Renal pelvis (tissue), 1 donor: ENCODE measurements at regions not wholly inside any gene's neighbourhood (a gene's known extent, or its start where the extent isn't known, plus 50 kb on each side); places are given as distances from the start of the nearest gene placed in this dataset.
"Not testable (repeated sequence)": the region's sequence is repeated elsewhere in the genome, so short reads cannot be mapped to it uniquely, and the experiment has no call there.

Experiments used
- DNase-seq: peaks from one replicate; pipeline ENCODE4 v3.0.0-alpha.2; 2013

DNA sequence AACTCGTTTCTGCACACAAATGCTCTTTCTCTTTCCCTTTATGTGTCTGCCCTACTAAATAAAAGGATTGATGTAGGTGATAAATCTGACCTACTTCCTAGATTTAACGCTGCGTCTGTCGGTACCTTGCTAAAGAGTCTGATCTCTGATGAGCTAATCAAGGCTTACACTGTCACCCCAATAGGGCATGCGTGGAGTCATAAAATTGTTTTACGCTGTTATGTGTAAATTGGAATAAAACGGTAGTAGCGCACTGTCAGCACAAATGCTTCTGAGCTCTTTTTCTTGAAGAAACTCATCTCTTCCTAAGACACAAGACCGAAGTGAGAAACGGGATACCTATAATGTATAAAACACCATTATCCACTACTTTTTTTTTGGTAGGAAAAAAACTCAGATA, 2106.3 kb upstream of the WWC1 start:
- no peak for DNase-seq

DNA sequence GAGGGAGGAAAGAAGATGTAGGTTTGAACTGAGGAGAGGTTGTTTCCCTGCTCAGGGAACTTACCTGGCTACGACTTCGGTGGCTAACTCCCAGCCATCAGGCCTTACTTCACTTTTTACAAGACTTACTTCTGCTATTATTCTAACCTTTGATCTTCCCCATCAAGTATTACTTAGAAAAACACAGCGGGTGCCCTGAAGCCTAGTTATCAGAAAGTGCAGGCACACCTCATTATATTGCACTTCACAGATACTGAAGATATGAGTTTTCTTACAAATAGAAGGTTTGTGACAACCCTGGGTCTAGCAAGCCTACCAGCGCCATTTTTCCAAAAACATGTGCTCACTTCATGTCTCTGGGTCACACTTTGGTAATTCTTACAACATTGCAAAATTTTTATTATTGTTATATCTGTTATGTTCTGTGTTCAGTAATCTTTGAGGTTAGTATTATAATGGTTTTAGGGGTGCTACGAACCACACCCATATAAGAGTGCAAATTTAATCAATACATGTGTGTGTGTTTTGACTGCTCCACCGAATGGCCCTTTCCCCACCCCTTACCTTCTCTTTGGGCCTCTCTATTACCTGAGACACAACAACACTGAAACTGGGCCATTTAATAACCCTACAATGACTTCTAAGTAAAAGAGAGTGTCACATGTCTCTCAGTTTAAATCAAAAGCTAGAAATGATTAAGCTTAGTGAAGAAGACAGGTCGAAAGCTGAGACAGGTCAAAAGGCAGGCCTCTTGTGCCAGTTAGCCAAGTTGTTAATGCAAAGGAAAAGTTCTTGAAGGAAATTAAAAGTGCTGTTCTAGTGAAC, 2102.7 kb upstream of the WWC1 start:
- DNase-seq, result no peak

- no peak for DNase-seq
Observed at GRCh38 chr5:166192696-166193095, 2098.7 kb upstream of the WWC1 start.

GRCh38 chr5:166195981-166196380, 2095.5 kb upstream of the WWC1 start:
- no peak for DNase-seq

- no peak for DNase-seq
Observed at GRCh38 chr5:166200532-166200931, 2090.9 kb upstream of the WWC1 start.

GRCh38 chr5:166211640-166212039, 2079.8 kb upstream of the WWC1 start:
- DNase-seq, result no peak

DNA sequence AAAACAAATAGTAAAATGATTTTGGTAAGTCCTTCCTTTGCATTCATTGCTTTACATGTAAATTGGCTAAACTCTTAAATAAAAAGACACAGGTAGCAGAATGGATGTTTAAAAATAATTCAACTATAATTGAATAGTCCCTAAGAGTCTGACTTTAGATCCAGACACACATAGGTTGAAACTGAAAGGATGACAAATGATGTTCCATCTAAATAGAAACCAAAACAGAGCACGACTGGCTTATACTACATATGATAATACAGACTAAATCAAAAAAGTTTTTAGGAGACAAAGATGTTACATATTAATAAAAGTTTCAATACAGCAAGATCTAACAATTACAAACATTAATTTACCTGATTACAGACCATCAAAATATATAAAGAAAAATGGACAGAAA, 2055.1 kb upstream of the WWC1 start:
- no peak for DNase-seq

DNA sequence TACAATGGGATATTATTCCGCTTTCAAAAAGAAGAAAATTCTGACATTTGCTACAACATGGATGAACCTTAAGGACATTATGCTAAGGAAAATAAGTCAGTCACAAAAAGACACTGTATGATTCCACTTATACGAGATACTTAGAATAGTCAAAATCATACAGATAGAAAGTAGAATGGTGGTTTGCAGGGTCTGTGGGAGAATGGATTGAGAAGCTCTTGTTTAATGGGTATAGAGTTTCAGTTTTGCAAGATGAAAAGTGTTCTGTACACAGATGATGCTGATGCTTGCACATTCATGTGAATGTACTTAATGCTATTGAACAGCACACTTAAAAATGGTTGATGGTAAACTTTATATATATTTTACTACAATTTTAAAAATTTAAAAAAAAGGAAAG, 2050.7 kb upstream of the WWC1 start:
- DNase-seq, result no peak

DNA sequence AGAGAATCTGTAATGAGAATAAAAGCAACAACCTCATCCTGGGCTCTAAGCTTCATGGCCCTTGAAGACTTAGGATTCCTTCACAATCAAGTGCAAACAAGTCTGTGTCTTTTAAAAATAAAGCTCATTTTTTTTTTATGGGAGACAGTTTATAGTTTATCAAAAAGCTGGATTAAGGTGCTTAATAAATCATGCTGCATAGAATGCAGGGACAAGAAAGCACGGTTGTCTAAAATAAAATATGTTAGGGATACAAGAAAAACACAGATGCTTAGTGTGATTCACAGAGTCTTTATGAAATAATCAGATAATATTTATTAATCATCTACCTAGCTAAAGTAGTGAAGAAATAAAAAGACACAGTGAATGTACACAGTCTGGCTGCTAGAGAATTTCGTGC, 2045.9 kb upstream of the WWC1 start:
- no peak for DNase-seq

DNA sequence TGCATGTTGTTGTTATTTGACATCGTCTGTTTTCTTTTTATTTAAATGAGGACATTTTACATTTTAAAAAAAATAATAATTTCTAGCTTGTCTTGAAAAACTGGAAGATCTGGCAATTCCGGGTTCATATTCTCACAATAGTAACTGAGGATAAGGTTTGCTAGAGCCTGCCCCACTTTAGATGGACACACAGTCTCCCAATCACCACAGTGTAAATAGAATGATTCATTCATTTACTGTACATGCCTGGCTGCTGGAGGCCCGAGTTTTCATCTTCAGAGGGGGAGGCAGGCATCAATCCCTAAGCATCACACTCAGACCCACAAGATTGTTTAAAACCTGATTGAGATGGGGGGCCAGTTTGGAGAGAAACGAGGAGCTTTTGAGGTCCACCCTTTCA, 2039.7 kb upstream of the WWC1 start:
- DNase-seq, result no peak

GRCh38 chr5:166257661-166258060, 2033.8 kb upstream of the WWC1 start:
- no peak for DNase-seq

DNA sequence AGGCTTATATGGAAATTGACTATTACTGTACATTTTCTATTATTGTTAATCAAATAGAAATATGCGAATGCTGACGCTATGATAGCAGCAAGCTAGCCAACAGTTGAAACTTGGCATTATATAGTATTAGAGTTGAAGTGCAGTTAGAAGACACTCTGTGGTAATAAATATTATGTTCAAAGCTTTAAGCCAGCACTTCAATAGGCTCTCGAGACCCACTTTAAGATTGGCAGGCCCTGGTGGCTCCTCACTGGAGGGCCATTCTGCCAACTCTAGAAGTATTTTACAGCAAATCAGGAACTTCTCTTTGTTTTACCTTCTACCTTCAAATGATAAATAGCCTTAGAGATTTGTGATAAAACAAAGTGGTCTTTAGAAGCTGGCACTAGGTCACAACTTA, 2029.0 kb upstream of the WWC1 start:
- DNase-seq, result no peak

GRCh38 chr5:166267907-166268306, 2023.5 kb upstream of the WWC1 start:
- DNase-seq, result no peak

GRCh38 chr5:166270712-166271111, 2020.7 kb upstream of the WWC1 start:
- no peak for DNase-seq

DNA sequence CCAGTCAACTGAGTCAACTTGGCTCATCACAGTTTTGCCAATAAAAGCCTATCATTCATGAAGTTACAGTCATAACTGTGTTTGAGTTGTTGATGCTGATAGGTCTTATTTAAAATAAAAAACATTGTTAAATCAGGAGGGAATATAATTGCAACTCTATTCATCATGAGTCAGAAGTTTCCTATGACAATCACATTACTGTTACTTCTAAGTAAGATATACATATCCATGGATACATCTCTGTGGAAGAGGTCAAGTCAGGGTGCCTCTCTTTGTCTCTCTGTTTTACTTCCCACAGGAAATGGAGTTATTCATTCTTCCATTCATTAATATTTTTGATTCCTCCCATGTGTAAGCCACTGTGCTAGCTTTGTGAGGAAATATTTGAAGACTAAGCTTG, 2015.4 kb upstream of the WWC1 start:
- no peak for DNase-seq

DNA sequence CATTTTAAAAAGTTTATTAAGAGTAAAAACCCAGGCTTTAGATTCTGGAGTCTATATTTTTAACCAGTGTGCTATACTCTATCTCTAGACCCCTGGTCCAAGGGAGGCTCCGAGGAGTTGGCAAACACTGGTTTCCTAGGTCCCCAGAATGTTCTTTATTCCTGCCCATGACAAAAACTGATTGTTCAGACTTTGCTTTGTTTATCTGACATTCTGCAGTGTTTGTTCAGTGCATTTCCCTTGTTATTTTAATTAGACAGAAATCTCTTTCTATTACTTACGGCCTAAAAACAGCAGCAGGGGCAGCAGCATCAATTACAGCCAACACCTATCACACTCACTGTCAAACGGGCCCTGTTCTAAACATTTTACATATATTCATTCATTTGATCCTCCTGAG, 2011.6 kb upstream of the WWC1 start:
- no peak for DNase-seq

DNA sequence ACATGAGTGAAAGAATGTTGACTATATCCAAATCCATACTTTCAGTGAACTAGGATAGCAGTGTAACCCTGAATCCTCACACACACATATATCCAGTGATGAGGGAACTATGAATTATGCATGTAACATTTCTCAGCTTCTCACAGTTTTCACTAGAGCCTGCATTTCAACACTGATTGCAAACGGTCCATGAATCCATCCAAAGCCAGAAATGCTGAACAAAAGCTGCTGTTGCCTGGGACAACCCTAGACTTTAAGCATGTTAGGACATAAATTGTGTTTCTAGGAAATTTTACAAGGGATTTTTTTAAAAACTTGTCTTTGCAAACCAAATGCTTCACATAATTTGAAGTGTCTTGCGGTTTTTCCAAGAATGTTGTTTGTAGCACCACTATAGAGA, 2010.0 kb upstream of the WWC1 start:
- no peak for DNase-seq

- no peak for DNase-seq
Observed at GRCh38 chr5:166282939-166283338, 2008.5 kb upstream of the WWC1 start.

- no peak for DNase-seq
Observed at GRCh38 chr5:166285361-166285760, 2006.1 kb upstream of the WWC1 start.

GRCh38 chr5:166286832-166287231, 2004.6 kb upstream of the WWC1 start:
- no peak for DNase-seq

GRCh38 chr5:166287866-166288265, 2003.6 kb upstream of the WWC1 start:
- no peak for DNase-seq

- DNase-seq, result not testable (repeated sequence)
Observed at GRCh38 chr5:166291800-166292199, 1999.6 kb upstream of the WWC1 start.

DNA sequence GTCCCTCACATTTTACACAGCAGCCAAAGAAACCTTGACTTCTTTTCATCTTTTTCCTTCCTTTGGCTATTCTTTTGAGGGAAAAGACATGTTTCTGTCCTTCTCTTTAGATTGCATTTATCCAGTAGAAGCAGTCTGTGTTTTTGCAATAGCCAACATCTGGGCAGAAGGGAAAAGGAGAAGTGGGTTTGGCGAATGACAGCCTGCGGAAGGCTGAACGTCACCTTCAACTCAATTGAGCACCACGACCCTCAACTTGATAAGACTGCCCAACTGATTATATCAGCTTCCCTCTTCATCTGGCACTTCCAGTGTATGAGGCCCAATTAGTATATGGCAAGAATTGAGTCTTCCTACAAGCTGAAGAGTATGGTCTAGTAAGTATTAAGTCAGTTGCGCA, 1997.6 kb upstream of the WWC1 start:
- no peak for DNase-seq

DNA sequence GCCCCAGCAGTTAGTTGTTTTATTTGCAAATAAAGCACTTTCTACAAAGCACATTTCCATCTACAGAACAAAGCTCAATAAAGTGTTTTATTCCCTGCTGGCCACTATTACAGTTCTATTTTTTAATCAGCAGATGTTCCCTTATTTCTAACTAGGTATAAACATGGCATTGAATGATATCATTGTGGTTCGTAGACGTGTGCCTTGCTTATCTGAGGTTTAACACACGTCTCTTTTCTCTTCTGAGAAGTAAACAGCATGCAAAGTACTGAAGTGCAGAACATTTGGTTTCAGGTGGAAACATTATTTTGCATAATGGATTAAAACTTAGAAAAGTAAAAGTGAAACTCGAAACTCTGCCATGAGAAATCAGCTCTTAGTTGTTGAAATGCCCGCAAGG, 1989.3 kb upstream of the WWC1 start:
- DNase-seq, result no peak
